ENCODE measurements at regions not wholly inside any gene's neighbourhood (a gene's known extent, or its start where the extent isn't known, plus 50 kb on each side); places are given as distances from the start of the nearest gene placed in this dataset.

DNA sequence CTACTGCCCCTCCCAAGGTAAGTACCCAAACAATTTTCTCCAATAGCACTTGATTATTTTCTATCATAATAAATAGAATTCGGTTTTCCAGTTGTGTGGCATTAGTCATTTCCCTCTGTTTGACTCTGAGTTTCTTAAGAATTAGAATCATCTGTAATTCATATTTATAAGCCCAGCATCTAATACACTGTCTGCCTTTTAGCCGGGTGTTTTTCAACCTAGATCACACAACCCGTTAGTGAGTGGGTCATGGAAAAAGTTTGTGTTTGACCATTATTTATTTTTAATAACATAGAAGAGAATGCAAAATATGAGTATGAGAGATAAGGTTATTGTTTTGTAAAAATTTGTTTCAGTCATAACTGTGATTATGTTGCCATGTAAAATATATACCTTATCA, 701.6 kb downstream of the RFPL4B start:
- TF ChIP-seq RFX5 (IDR thresholded peaks at IDR 0.05) (no peak), CHD4 (IDR thresholded peaks at IDR 0.05; ENCODE audit: borderline replicate concordance) (no peak), ESRRA (IDR thresholded peaks at IDR 0.05; ENCODE audit: borderline replicate concordance, low read length) (no peak), KDM5A (IDR thresholded peaks at IDR 0.05) (no peak), EHMT2 (IDR thresholded peaks at IDR 0.05; ENCODE audit: low read depth) (no peak), CHD2 (IDR thresholded peaks at IDR 0.05; ENCODE audit: low read length, partially characterized antibody) (no peak), SMC3 (IDR thresholded peaks at IDR 0.05) (no peak), POLR2A (IDR thresholded peaks at IDR 0.05; ENCODE audit: low read length) (no peak), RARB (CRISPR knock-in tag; IDR thresholded peaks at IDR 0.05) (no peak)
- TF ChIP-seq, protein P1, sequence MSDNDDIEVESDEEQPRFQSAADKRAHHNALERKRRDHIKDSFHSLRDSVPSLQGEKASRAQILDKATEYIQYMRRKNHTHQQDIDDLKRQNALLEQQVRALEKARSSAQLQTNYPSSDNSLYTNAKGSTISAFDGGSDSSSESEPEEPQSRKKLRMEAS (IDR thresholded peaks at IDR 0.05) = no peak
- TF ChIP-seq, protein P2, sequence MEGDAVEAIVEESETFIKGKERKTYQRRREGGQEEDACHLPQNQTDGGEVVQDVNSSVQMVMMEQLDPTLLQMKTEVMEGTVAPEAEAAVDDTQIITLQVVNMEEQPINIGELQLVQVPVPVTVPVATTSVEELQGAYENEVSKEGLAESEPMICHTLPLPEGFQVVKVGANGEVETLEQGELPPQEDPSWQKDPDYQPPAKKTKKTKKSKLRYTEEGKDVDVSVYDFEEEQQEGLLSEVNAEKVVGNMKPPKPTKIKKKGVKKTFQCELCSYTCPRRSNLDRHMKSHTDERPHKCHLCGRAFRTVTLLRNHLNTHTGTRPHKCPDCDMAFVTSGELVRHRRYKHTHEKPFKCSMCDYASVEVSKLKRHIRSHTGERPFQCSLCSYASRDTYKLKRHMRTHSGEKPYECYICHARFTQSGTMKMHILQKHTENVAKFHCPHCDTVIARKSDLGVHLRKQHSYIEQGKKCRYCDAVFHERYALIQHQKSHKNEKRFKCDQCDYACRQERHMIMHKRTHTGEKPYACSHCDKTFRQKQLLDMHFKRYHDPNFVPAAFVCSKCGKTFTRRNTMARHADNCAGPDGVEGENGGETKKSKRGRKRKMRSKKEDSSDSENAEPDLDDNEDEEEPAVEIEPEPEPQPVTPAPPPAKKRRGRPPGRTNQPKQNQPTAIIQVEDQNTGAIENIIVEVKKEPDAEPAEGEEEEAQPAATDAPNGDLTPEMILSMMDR (IDR thresholded peaks at IDR 0.05) = no peak
- TF ChIP-seq, protein P3, sequence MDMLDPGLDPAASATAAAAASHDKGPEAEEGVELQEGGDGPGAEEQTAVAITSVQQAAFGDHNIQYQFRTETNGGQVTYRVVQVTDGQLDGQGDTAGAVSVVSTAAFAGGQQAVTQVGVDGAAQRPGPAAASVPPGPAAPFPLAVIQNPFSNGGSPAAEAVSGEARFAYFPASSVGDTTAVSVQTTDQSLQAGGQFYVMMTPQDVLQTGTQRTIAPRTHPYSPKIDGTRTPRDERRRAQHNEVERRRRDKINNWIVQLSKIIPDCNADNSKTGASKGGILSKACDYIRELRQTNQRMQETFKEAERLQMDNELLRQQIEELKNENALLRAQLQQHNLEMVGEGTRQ (IDR thresholded peaks at IDR 0.05) = no peak

Measured in A549 (cell line).